Natural killer cell (primary cell): ENCODE measurements at regions not wholly inside any gene's neighbourhood (a gene's known extent, or its start where the extent isn't known, plus 50 kb on each side); places are given as distances from the start of the nearest gene placed in this dataset.

ENCODE experiments used
- ATAC-seq, 3 donors: fragments of 150-1000 bp in 2 of 3; fragments of 200-7000 bp in 1 of 3; cut with Tn5 transposase; 1 replicate in 1 of 3; 2 replicates in 2 of 3; pipeline ENCODE4 v1.10.0; 2021; ENCODE audit warnings: mild to moderate bottlenecking in 2 of 3, moderate library complexity in 2 of 3
- DNase-seq, 2 donors: peaks; one replicate each; pipeline versions ENCODE4 v3.0.0 to v3.0.0-alpha.2; 2013 to 2021; ENCODE audit warnings: mixed read lengths in 1 of 2
- H3K27ac ChIP-seq: one replicate; pipeline ENCODE4 v1.5.1; 2013; ENCODE audit warnings: mild to moderate bottlenecking, low read length
- H3K27me3 ChIP-seq: one replicate; pipeline ENCODE4 v1.6.1; 2013; ENCODE audit warnings: low read length; ENCODE audit not compliant: control insufficient read depth, insufficient read depth
- H3K36me3 ChIP-seq: one replicate; pipeline ENCODE4 v1.6.1; 2013; ENCODE audit warnings: low read length; ENCODE audit not compliant: control insufficient read depth, insufficient read depth
- H3K4me1 ChIP-seq: one replicate; pipeline ENCODE4 v1.6.1; 2013; ENCODE audit warnings: low read length; ENCODE audit not compliant: control insufficient read depth, insufficient read depth
- H3K4me3 ChIP-seq: one replicate; pipeline ENCODE4 v1.5.1; 2013; ENCODE audit warnings: low read length
- H3K9me3 ChIP-seq: one replicate; pipeline ENCODE4 v1.6.1; 2013; ENCODE audit warnings: low read length; ENCODE audit not compliant: control insufficient read depth, insufficient read depth
- H3K27ac Mint-ChIP-seq, 2 donors: one replicate each; pipeline ENCODE4 v1.8.0; 2022; ENCODE audit warnings: mild to moderate bottlenecking in 2 of 2, mixed read lengths in 2 of 2, moderate library complexity in 1 of 2
- H3K27me3 Mint-ChIP-seq, 2 donors: one replicate each; pipeline ENCODE4 v1.8.0; 2022; ENCODE audit warnings: low read depth in 2 of 2, mixed read lengths in 2 of 2
- H3K36me3 Mint-ChIP-seq: one replicate; pipeline ENCODE4 v1.8.0; 2022; ENCODE audit warnings: mixed read lengths
- H3K4me1 Mint-ChIP-seq, 2 donors: one replicate each; pipeline ENCODE4 v1.8.0; 2022; ENCODE audit warnings: mixed read lengths in 2 of 2
- H3K4me3 Mint-ChIP-seq: one replicate; pipeline ENCODE4 v1.8.0; 2022; ENCODE audit warnings: mild to moderate bottlenecking, moderate library complexity, mixed read lengths
- H3K9me3 Mint-ChIP-seq, 2 donors: one replicate each; pipeline ENCODE4 v1.8.0; 2022; ENCODE audit warnings: mixed read lengths in 2 of 2
- WGBS: methylation state at CpG from one replicate; pipeline ENCODE4 v1.1.7; 2013; ENCODE audit warnings: missing lambda C conversion rate; ENCODE audit not compliant: insufficient coverage; 5-methylcytosine and 5-hydroxymethylcytosine counted together
- intact Hi-C: fragments of 100-400 bp; cut with micrococcal nuclease; formaldehyde crosslinking; loops from one replicate; pipeline ENCODE4 v1.14.2; 2022
- TF ChIP-seq, protein P1 (sequence below): fragments of 200-600 bp; IDR thresholded peaks from one replicate; pipeline ENCODE4 v1.8.0; 2022; ENCODE audit warnings: antibody characterized with exemption

DNA sequence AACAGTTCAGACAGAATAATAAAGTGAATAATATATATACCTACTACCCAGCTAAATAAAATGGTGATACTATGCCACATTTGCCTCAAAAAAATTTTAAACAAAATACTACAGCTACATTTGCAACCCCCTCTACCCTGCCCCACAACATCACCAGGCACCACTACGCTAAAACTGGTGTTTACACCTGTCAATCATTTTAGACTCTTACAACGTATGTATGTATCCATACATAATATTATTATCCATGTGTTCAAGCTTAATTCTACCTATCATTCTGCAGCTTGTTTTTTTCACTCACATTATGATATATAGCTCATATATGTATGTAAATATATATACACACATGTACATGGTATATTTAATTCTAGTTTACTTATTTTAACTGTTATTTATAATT is 62.5 kb downstream of the NIBAN1 start:
- intact Hi-C loops, result no loop called here
- H3K4me1 ChIP-seq, result no peaks in the 10 kb centered on the region
- ATAC-seq (no peak), DNase-seq (no peak)
- TF ChIP-seq, protein P1, sequence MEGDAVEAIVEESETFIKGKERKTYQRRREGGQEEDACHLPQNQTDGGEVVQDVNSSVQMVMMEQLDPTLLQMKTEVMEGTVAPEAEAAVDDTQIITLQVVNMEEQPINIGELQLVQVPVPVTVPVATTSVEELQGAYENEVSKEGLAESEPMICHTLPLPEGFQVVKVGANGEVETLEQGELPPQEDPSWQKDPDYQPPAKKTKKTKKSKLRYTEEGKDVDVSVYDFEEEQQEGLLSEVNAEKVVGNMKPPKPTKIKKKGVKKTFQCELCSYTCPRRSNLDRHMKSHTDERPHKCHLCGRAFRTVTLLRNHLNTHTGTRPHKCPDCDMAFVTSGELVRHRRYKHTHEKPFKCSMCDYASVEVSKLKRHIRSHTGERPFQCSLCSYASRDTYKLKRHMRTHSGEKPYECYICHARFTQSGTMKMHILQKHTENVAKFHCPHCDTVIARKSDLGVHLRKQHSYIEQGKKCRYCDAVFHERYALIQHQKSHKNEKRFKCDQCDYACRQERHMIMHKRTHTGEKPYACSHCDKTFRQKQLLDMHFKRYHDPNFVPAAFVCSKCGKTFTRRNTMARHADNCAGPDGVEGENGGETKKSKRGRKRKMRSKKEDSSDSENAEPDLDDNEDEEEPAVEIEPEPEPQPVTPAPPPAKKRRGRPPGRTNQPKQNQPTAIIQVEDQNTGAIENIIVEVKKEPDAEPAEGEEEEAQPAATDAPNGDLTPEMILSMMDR, result no peak
- H3K4me3 Mint-ChIP-seq, result no peak overlapping the region
- no peak overlapping the region for H3K4me3 ChIP-seq
- H3K27ac Mint-ChIP-seq, result no peak overlapping the region
- peaks cover 10 to 11% of the 10 kb centered on the region in 2 donors for H3K4me1 Mint-ChIP-seq
- H3K9me3 Mint-ChIP-seq, result no peaks in the 10 kb centered on the region
- no peaks in the 10 kb centered on the region for H3K36me3 Mint-ChIP-seq
- H3K27ac ChIP-seq, result no peak overlapping the region
- WGBS, result 90% methylated on average over 2 of the region's 2 CpGs
- no peaks in the 10 kb centered on the region for H3K27me3 Mint-ChIP-seq
- H3K36me3 ChIP-seq, result peaks cover 2% of the 10 kb centered on the region
- H3K27me3 ChIP-seq, result no peaks in the 10 kb centered on the region
- H3K9me3 ChIP-seq, result no peaks in the 10 kb centered on the region

DNA sequence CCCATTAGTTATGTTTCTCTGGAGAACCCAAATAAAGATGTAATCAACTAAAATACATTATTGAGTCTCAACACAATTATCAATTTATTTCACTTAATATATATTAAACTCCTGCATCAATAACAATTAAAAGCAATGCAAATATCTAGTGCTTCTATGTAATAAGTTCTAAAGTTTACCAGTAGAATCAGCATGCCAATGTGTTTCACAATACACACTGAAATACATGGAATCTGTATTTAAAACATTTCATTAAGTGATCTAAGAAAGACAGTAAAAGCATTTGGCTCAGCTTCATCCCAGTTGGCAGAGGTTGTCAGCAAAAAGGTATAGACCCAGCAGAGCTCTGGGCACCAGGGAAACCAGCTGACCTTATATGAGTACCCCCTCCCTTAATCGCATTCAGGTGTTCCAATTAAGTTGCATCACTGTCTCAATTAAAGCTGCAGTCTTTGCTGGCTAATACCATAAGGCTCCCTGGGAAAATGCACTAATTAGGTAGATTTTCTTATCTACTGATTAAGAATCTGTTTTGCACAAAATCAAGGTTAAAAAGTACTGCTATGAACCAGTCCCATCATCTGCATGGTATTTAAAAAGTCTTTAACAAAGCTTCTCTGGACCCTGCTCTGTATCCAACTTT is 63.1 kb downstream of the NIBAN1 start:
- Histone ChIP-seq H3K4me3 (no peak overlapping the region), H3K9me3 (no peaks in the 10 kb centered on the region), H3K27ac (no peak overlapping the region), H3K36me3 (peaks cover 2% of the 10 kb centered on the region), H3K27me3 (no peaks in the 10 kb centered on the region), H3K4me1 (no peaks in the 10 kb centered on the region)
- H3K4me3 Mint-ChIP-seq, result no peak overlapping the region
- TF ChIP-seq, protein P1, result no peak
- no peak overlapping the region for H3K27ac Mint-ChIP-seq
- DNase-seq (no peak), ATAC-seq (no peak)
- intact Hi-C loops, result no loop called here
- no peaks in the 10 kb centered on the region for H3K27me3 Mint-ChIP-seq
- peaks cover 10 to 11% of the 10 kb centered on the region in 2 donors for H3K4me1 Mint-ChIP-seq
- no peaks in the 10 kb centered on the region for H3K36me3 Mint-ChIP-seq
- no peaks in the 10 kb centered on the region for H3K9me3 Mint-ChIP-seq
- 100% methylated on average over 1 of the region's 1 CpG for WGBS

DNA sequence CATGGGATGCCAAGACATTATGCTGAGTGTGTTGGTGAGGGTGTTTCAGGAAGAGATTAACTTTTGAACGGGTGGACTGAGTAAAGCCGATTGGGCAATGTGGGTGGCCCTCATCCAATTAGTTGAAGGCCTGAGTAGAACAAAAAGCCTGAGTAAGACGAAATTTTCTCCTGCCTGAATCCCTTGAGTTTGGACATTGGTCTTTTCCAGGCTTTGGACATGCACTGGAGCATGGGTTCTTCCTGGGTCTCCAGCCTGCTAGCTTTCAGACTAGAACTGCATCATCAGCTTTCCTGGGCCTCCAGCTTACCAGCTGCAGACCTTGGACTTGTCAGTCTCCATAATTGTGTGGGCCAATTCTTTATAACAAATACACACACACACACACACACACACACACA is 63.6 kb downstream of the NIBAN1 start:
- no peaks in the 10 kb centered on the region for H3K27me3 Mint-ChIP-seq
- H3K4me1 ChIP-seq, result no peaks in the 10 kb centered on the region

More for the DNA sequence above, 63.6 kb downstream of the NIBAN1 start:
- no peak for ATAC-seq
- H3K4me3 Mint-ChIP-seq, result no peak overlapping the region
- no peak overlapping the region for H3K27ac Mint-ChIP-seq
- peaks cover 2% of the 10 kb centered on the region for H3K36me3 ChIP-seq
- H3K4me3 ChIP-seq, result no peak overlapping the region
- no peaks in the 10 kb centered on the region for H3K36me3 Mint-ChIP-seq
- H3K4me1 Mint-ChIP-seq, result peaks cover 10 to 12% of the 10 kb centered on the region in 2 donors
- no peak overlapping the region for H3K27ac ChIP-seq
- H3K9me3 Mint-ChIP-seq, result no peaks in the 10 kb centered on the region
- H3K27me3 ChIP-seq, result no peaks in the 10 kb centered on the region
- TF ChIP-seq, protein P1, result no peak
- intact Hi-C loops, result no loop called here
- DNase-seq, result no peak
- WGBS, result 92% methylated on average over 3 of the region's 3 CpGs
- no peaks in the 10 kb centered on the region for H3K9me3 ChIP-seq
